GM19468 (cell line): ENCODE measurements at regions not wholly inside any gene's neighbourhood (a gene's known extent, or its start where the extent isn't known, plus 50 kb on each side); places are given as distances from the start of the nearest gene placed in this dataset.
"Not testable (repeated sequence)": the region's sequence is repeated elsewhere in the genome, so short reads cannot be mapped to it uniquely, and the experiment has no call there.

Source experiments
- ATAC-seq: cut with Tn5 transposase; IDR thresholded peaks from one replicate; pipeline ENCODE4 v1.9.1; 2021; ENCODE audit warnings: mild to moderate bottlenecking, moderate library complexity, moderate number of reproducible peaks; ENCODE audit not compliant: unreplicated experiment; ENCODE audit errors: extremely low read depth

GRCh38 chr2:106293271-106293783 is 99.2 kb upstream of the UXS1 start:
- no peak for ATAC-seq

DNA sequence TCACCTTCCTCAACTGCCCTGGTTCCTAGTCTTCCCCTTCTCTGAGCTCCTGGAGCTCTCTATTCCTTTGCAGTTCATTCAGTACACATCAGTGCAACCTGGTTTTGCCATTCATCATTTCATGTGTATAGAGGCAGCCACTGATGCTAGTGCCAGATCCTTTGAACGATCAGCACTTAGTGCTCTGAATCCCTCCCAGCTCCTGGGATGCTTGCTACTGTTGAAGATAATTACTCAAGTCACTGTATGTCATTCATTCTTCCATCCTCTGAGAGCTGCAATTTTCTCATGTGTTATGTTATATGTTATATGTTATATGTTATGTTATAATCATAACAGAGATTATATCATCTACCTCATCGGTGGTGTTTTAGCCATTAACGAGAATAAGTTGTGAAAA is 98.5 kb upstream of the UXS1 start:
- no peak for ATAC-seq

GRCh38 chr2:106288873-106289272 is 94.8 kb upstream of the UXS1 start:
- no peak for ATAC-seq

DNA sequence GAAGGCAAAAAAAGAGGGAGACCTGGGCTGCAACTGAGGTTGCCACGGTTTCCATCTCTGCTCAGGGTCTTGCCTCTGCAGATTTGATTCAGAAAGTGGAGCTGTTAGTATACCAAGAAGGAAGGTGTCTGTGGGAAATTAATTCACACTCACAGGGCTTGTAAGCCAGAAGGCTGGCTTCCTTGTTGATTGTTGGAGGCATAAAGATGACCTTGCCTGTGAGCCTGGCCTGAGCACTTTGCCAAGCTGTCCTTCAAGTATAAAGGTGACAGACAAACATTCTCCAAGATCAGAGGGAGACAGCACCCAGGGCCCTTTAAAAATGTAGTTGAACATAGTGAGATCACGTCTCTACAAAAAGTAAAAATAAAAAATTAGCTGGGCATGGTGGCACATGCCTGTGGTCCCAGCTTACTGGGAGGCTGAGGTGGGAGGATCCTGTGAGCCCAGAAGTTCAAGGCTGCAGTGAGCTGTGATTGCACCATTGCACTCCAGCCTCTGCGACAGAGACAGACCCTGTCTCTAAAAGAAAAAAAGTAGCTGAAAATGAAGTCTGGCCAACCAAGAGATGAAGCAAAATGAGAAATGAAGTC is 91.2 kb upstream of the UXS1 start:
- ATAC-seq, result no peak

DNA sequence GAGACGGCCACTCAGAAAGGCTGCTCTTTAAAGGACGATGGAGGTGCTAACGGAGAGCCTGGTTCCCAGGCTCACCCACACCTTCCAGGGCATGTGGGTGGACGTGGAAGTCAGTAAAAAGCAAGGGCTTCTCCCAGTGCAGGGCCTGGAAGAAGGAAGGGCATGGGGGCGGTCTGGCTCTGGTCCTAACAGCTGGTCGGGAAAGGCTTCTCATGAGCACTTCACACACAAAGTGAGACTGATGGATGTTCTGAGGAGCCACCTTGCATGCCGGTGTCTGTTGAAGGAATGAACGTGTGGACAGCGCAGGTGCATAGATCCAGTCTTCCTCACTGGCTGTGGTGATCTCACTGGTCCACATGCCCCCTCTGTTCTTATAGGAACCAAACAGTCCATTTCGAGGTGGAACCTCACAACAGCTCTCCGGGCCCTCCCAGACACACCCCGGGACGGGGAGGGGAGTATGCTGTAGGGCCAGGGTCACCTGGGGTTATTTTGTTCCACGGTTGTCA is 90.6 kb upstream of the UXS1 start:
- ATAC-seq, result no peak

DNA sequence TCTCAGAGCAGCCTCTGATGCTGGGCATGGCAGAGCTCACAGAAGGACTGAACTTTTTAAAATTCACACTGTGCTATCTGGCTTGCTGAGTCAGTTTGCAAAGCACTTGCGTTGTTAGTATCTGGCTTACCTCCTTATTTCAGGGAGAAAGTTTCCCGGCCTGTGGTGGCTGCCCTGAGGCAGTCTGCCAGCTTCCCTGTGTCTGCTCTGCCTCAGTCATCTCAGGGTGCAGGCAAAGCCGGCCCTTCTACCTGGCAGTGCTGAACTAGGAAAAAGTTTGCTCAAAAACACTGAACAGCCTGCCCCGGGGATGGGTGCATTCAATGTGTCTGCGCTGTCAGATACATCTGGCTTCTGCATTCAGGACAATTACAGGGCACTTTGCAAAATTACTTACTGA is 90.2 kb upstream of the UXS1 start:
- ATAC-seq, result no peak

- ATAC-seq, result not testable (repeated sequence)
Measured at GRCh38 chr2:106283228-106284152, 89.4 kb upstream of the UXS1 start.

DNA sequence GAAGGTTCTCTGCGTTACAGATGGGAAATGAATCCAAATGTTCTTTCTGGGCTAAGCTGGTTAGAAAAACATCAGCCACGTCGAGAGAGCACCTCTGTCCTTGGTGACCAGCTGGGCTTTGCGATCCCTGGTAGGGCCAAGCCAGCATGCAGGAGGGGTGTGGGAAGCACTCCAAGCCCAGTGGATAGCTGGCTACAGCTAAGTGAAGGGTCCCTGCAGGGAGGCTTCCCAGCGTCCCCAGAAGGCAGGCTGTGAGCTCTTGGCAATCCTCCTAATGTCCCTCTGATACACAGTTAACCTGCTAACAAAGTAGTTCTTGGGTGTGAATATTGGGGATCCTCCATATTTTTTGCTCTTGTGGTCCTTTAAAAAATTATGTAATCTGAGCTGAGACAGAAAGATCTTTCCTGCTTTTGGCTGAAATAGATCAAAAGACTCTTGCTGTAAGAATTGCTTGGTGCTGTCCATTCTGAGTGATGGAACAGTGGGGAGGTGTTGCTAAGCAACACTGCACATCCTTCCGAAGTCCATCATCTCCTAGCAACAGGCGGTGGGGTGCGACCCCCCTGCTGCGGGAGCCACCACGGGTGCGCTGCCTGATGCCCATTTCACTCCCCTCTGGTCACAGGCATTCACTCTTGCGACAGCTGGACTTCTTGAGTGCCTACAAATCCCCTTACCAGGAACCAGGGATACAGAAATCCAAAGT is 88.5 kb upstream of the UXS1 start:
- ATAC-seq, result no peak

- ATAC-seq, result not testable (repeated sequence)
Measured at GRCh38 chr2:106281907-106282430, 87.9 kb upstream of the UXS1 start.

GRCh38 chr2:106280722-106281446 is 86.8 kb upstream of the UXS1 start:
- no peak for ATAC-seq

GRCh38 chr2:106280224-106280623 is 86.1 kb upstream of the UXS1 start:
- no peak for ATAC-seq

DNA sequence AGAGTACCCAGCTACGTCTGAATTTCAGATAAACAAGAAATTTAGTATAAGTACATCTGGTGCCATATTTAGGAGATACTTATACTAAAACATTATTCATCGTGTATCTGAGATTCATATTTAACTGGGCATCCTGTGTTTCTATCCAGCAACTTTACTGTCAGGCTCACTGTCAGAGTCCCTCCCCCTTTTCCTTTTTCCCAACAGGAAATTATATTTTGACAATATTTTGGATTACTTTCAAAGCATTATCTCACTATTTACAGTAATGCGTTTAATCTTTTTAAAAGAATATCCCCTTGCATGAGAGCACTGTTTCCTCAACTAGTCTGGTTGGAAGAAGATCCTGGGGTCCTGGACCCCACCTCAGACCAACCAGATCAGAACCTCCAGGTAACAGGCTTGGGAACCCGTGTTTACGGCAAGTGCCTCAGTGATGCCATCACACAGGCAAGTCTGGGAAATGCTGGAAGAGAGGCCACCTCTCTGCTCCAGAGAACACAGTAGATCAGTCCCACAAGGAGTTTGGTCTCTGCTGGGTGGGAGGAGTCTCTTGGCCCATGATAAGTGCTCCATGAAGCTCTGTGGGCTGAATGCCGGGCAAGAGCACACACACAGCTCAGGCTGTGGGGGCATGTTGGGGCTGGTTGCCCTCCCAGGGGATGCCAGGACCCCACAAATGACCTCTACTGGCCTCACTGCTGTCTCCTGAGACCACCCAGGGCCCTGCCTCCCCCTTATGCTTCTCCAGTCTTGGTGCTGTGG is 84.2 kb upstream of the UXS1 start:
- no peak for ATAC-seq

DNA sequence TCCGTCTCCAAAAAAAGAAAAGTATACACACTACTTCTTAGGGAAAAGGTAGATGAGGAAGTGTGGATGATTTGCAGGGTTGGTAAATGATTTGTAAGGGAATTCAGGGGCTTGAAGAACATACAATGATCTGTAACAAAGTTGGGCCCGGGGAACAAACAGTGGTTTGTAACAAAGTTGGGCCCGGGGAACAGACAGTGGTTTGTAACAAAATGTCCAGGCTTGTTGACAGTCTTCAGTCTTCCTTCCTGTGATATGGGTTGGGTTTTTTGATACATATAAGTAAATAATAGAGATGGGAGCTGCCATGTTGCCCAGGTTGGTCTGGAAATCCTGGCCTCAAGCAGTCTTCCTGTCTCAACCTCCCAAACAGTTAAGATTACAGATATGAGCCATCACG is 83.3 kb upstream of the UXS1 start:
- no peak for ATAC-seq

DNA sequence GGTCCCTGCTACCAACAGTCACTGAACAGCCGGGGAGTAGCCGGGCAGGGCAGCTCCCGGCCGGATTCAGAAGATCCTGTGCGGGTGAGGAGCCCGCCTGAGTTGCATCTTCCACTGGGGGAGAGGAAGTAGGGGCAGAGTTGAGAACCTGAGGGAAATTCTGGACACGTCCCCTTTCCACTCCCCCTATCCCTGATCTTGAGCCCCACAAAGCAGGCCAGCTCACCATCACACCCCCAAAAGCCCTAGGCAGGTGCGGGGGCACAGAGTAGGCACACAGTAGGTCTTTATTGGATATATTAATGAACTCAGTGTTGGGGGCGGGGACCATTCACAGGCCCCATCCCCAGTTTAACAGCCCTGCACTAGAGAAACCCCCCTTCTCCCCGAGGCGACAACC is 81.9 kb upstream of the UXS1 start:
- ATAC-seq, result no peak

DNA sequence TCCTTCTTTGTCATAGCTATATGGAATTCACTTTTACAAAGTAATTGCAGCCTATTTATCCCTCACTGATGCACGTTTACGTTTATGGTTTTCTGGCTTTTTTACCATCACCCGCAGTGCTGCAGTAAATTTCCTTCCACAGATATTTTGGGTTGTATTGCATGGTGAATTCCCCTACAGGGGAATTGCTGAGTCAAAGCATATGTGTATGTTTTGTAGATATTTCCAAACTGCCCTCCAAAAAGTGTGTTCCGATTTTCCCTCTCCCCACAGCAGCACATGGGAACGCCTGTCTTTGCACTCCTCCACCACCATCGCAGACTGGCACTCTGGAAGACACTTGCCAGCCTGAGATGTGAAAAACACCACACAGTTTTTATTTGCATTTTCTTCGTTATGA is 80.6 kb upstream of the UXS1 start:
- no peak for ATAC-seq

DNA sequence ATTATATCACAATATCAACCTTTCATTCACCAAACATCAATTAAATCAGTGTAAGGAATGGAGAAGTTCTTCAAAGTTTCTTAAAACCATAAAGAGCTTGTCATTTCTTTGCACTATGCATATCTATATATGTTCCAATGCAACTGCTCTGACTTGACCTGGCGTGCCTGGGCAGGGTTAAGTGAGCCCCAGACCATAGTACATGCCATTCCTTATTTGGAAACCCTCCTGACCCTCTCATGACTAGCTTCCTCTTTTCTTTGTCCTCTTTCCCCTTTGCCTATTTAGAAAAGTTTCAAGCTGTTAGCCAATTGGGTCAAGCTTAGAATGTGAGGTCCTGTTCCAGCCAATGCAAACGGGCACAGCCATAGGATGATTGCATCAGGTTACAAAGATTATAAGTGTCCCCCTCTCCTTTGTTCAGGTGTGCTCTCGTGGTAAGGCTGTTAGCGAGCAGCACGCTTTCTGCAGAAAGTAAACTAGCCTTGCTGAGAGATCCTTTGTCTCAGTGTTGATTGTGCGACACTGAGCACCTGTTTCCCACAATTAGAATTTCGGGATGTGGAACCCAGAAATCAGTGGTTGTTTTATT is 78.2 kb upstream of the UXS1 start:
- ATAC-seq, result no peak

GRCh38 chr2:106270471-106270891 is 76.4 kb upstream of the UXS1 start:
- ATAC-seq, result no peak

DNA sequence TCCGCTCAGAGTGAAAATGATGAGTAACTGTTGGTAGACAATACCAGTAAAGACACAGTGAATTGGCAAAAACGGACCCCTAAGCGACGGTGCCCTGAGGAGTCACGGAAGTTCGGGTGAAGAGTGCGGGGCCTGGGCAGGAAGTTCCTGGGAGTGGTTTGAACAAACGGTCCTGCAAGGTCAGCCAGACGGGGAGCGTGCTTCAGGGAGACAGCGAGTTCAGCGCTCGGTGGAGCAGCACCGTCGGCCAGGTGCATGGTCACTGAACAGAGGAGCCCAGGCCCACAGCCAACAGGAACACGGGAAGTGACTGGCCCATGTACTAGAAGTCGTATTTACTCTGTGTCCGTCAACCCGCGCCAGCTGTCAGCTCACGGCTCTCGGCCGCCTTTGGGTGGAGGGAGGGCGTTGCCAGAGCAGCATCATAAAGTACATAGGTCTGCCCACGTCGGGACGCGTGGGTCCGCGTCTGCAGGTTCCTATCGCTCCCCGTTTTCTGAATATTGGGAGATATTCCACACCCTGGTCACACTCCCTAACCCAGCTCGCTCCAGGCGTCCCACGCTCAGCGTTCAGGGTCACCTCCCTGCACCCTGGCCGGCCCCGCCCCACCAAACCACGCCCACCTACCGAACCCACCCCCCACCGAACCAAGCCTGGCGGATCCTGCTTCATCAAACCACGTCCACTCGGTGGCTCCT is 75.6 kb upstream of the UXS1 start:
- peak; percentile 34 for ATAC-seq
